GM19395 (cell line): ENCODE measurements at regions not wholly inside any gene's neighbourhood (a gene's known extent, or its start where the extent isn't known, plus 50 kb on each side); places are given as distances from the start of the nearest gene placed in this dataset.

Source experiments
- ATAC-seq: cut with Tn5 transposase; IDR thresholded peaks from one replicate; pipeline ENCODE4 v1.9.1; 2021; ENCODE audit warnings: mild to moderate bottlenecking, moderate library complexity; ENCODE audit not compliant: unreplicated experiment

GRCh38 chr4:3831529-3832150, 65.5 kb downstream of the ADRA2C start:
- ATAC-seq = no peak

- ATAC-seq = no peak
Measured at GRCh38 chr4:3832536-3833220, 66.5 kb downstream of the ADRA2C start.

GRCh38 chr4:3833326-3833989, 67.3 kb downstream of the ADRA2C start:
- no peak for ATAC-seq

- no peak for ATAC-seq
Measured at GRCh38 chr4:3834186-3834662, 68.0 kb downstream of the ADRA2C start.

GRCh38 chr4:3834663-3835521, 68.7 kb downstream of the ADRA2C start:
- no peak for ATAC-seq

GRCh38 chr4:3835527-3836405, 69.6 kb downstream of the ADRA2C start:
- ATAC-seq = no peak

- no peak for ATAC-seq
Measured at GRCh38 chr4:3836406-3836755, 70.2 kb downstream of the ADRA2C start.

GRCh38 chr4:3836756-3837601, 70.8 kb downstream of the ADRA2C start:
- no peak for ATAC-seq

GRCh38 chr4:3838437-3839380, 72.5 kb downstream of the ADRA2C start:
- ATAC-seq = no peak

GRCh38 chr4:3845094-3845743, 79.0 kb downstream of the ADRA2C start:
- ATAC-seq = no peak

- no peak for ATAC-seq
Measured at GRCh38 chr4:3845744-3846429, 79.7 kb downstream of the ADRA2C start.

- no peak for ATAC-seq
Measured at GRCh38 chr4:3847211-3847940, 81.2 kb downstream of the ADRA2C start.

- no peak for ATAC-seq
Measured at GRCh38 chr4:3848323-3848722, 82.1 kb downstream of the ADRA2C start.

GRCh38 chr4:3849140-3849539, 83.0 kb downstream of the ADRA2C start:
- ATAC-seq = no peak

- ATAC-seq = no peak
Measured at GRCh38 chr4:3850128-3850527, 83.9 kb downstream of the ADRA2C start.

GRCh38 chr4:3851211-3851610, 85.0 kb downstream of the ADRA2C start:
- no peak for ATAC-seq

GRCh38 chr4:3851881-3852280, 85.7 kb downstream of the ADRA2C start:
- ATAC-seq = no peak
